PC-3 (cell line): ENCODE measurements at regions not wholly inside any gene's neighbourhood (a gene's known extent, or its start where the extent isn't known, plus 50 kb on each side); places are given as distances from the start of the nearest gene placed in this dataset.

Source experiments
- CTCF ChIP-seq: fragments of 300-600 bp; sonication (generic); conservative IDR thresholded peaks from 2 replicates; pipeline ENCODE4 v1.5.1; 2017; ENCODE audit warnings: antibody characterized with exemption, low read depth, mild to moderate bottlenecking, low read length
- EZH2 ChIP-seq: fragments of 300-600 bp; sonication (generic); IDR thresholded peaks from one replicate; pipeline ENCODE4 v1.6.1; 2017; ENCODE audit warnings: antibody characterized with exemption, mild to moderate bottlenecking, low read length; ENCODE audit not compliant: unreplicated experiment
- EZH2phosphoT487 ChIP-seq: fragments of 300-600 bp; sonication (generic); IDR thresholded peaks from 2 replicates; pipeline ENCODE4 v1.6.1; 2018; ENCODE audit warnings: mild to moderate bottlenecking, antibody characterized with exemption, low read length, borderline replicate concordance

- TF ChIP-seq CTCF (no peak), EZH2phosphoT487 (no peak), EZH2 (no peak)
Measured at GRCh38 chr5:110269478-110270142, 456.9 kb downstream of the TMEM232 start.
